ENCODE measurements at regions not wholly inside any gene's neighbourhood (a gene's known extent, or its start where the extent isn't known, plus 50 kb on each side); places are given as distances from the start of the nearest gene placed in this dataset.

DNA sequence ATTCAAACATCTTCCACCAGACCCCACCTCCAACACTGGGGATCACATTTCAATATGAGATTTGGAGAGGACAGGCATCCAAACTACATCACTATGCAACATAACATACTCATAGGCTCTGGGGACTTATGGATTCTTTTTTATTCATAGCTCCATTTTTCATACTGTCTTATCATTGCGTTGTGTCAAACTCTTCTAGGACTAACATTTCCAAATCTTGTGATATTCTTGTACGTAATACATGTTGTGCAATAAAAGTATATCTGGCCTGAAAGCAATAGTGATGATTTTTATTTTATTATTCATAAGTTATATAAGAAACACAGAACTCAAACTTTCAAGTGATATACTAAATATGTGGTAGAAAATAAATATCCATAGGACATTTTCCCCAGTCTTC, 60.6 kb upstream of the ACTR3 start:
- DNase-seq (ENCODE audit: low read depth) = no peak
- no peak overlapping the region for H3K4me3 ChIP-seq (ENCODE audit: low read depth, low read length)
- TF ChIP-seq, protein P1, sequence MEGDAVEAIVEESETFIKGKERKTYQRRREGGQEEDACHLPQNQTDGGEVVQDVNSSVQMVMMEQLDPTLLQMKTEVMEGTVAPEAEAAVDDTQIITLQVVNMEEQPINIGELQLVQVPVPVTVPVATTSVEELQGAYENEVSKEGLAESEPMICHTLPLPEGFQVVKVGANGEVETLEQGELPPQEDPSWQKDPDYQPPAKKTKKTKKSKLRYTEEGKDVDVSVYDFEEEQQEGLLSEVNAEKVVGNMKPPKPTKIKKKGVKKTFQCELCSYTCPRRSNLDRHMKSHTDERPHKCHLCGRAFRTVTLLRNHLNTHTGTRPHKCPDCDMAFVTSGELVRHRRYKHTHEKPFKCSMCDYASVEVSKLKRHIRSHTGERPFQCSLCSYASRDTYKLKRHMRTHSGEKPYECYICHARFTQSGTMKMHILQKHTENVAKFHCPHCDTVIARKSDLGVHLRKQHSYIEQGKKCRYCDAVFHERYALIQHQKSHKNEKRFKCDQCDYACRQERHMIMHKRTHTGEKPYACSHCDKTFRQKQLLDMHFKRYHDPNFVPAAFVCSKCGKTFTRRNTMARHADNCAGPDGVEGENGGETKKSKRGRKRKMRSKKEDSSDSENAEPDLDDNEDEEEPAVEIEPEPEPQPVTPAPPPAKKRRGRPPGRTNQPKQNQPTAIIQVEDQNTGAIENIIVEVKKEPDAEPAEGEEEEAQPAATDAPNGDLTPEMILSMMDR (IDR thresholded peaks at IDR 0.05; ENCODE audit: insufficient read depth, low read depth, low read length) = no peak

DNA sequence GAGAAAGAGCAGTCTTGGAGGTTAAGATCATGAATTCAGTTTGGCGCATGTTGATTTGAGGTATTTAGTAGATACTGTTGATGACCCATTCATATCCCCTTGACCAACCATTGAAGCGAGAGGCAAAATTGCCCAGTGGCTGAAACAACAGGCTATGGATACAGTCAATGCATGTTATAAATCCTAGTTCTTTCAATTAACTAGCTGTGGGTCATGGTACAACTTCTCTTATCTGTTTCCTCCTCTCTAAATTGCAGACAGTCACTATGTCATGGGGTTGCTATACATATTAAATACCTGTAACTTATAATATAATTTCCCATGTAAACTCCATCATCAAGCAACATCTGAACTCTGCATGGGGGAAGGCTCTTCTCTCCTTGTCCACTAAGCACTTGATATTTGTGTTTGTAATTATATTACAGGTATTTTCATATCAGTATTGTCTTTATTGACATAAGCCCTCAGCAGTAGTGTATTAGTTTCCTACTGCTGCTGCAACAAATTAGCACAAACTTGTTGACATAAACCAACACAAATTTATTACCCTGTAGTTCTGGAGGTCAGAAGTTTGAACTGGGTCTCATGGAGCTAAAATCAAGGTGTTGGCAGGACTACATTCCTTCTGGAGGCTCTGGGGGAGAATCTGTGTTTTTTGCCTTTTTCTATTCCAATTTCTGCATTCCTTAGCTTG, 61.7 kb upstream of the ACTR3 start:
- TF ChIP-seq, protein P1 (IDR thresholded peaks at IDR 0.05; ENCODE audit: insufficient read depth, low read depth, low read length) = no peak

DNA sequence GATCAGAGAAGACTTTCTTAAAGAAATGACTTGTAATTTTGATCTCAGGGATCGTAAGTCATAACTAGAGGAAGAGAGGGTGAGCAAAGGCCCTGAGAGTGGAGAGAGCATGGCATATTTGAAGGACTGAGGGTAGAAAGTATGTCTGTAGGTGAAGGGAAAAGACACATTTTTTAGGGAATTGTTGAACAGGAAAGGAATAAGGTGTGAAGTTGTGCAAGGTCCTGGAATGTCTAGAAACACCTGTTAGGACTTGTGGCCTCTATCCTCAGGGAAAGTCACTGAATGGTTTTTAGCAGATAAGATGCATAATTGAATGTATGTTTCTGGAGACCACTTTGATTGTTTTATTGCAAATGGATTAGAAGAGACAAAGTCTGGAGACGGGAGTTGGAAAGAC, 62.5 kb upstream of the ACTR3 start:
- H3K4me3 ChIP-seq (ENCODE audit: low read depth, low read length) = no peak overlapping the region
- DNase-seq (ENCODE audit: low read depth) = no peak
- TF ChIP-seq, protein P1 (IDR thresholded peaks at IDR 0.05; ENCODE audit: insufficient read depth, low read depth, low read length) = no peak

More for the DNA sequence above, 61.7 kb upstream of the ACTR3 start:
- DNase-seq (ENCODE audit: low read depth) = no peak
- no peak overlapping the region for H3K4me3 ChIP-seq (ENCODE audit: low read depth, low read length)

DNA sequence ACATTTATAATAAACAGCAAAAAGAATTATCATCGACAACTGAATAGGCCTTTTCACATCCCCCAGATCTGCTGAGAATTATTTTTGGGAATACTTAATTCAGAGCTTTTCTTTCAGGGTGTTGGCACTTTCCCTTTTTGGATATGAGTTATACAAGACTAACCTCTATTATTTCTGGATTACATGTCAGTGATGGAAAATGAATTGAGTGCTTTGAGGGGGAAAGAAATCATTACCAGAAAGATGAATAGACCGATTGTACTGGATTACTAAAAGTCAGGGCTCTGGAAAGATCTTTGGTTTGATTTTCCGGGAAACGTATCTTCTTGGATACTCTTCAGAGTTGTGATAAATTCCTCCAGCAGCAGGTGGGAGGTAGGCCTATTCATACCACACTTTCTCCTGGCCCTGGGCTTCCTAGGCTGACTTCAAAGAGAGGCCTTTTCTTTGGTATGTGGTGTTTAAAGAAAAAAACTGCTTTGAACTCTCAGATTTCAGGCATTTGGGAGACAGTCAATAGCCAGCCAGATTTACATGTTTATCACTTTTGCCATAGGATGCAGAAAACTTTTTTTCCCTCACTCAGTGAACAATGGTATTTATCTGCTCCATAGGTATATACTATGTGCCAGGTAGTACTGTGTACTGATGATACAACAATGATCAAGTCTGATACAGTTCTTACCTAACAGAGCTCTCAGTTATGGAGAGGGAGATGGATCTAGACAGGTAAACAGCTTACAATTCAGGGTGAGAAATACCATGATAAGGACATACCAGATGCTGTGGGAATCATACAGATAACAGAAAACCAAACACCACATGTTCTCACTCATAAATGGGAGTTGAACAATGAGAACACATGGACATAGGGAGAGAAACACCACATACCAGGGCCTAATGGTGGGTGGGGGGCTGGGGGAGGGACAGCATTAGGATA, 63.3 kb upstream of the ACTR3 start:
- no peak overlapping the region for H3K4me3 ChIP-seq (ENCODE audit: low read depth, low read length)
- no peak for DNase-seq (ENCODE audit: low read depth)
- TF ChIP-seq, protein P1 (IDR thresholded peaks at IDR 0.05; ENCODE audit: insufficient read depth, low read depth, low read length) = no peak

DNA sequence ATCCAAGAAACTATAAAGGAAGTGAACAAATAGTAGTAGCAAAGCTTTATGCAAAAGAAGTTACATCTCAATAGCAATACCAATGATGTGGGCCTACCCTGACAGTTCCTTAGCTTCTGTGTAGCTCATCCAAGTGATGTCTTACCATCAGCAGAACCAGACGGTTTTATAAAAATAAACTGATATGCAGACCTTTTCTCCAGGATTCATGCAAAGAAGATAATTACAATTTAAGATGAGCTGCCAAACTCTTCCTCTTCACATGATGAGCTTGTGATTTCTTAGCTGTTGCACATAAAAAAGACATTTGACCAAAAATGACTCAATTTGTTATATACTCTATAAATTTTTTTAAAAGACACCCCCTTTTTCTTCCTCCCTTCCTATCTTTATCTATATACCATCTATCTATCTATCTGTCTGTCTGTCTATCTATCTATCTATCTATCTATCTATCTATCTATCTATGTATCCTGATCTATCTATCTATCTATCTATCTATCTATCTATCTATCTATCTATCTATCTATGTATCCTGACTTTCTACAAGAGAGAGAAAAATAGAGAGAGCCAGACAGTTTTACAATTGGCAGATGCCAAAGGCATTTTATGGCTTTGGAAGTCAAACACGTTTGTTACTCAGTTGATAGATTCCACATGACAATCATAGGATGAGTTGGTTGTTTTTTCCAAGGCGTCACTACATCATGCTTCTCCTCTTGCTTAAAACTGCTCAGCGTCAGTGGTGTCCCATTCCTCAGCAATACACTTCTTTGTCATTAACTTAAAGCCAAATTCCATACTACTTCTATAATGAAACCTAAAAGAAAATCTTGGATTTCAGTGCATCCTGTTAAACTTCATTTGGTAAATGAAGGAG, 65.9 kb upstream of the ACTR3 start:
- TF ChIP-seq, protein P1 (IDR thresholded peaks at IDR 0.05; ENCODE audit: insufficient read depth, low read depth, low read length) = no peak

DNA sequence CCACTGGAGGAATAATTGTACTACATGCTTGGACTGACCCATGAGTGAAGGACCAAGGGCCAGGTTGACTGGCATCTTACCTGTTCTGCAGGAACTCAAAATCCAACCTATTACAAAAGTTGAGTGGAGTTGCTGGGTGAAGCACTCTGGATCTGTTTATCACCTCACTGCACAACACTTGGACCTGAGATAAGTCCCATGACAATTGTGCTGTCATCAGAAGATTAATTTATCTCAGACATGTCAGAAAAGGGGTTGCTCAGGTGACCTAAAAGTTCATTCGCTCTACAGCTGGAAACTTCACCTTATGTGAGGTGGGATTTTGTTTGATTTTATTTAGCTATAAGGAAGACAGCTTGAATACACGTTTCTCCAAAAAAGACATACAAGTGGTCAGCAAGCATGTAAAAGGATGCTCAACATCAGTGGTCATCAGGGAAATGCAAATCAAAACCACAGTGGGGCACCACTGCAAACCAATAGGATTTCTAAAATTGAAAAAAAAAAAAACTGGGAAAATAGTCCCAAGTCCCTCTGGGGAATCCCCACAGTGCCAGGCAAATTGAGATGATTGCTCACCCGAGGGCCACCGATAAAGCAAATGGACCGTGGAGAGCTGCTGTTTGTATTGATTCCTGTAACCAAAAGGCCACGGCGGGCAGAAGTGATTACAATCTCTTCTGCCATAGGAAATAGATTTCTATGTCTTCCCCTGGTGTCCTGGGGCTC, 65.8 kb upstream of the SLC35F5 start:
- H3K4me3 ChIP-seq (ENCODE audit: low read depth, low read length) = no peak overlapping the region
- DNase-seq (ENCODE audit: low read depth) = no peak
- TF ChIP-seq, protein P1 (IDR thresholded peaks at IDR 0.05; ENCODE audit: insufficient read depth, low read depth, low read length) = no peak

More for the DNA sequence above, 65.9 kb upstream of the ACTR3 start:
- no peak for DNase-seq (ENCODE audit: low read depth)
- H3K4me3 ChIP-seq (ENCODE audit: low read depth, low read length) = no peak overlapping the region

Data from fibroblast of villous mesenchyme (primary cell).